K562 (cell line): ENCODE measurements at regions not wholly inside any gene's neighbourhood (a gene's known extent, or its start where the extent isn't known, plus 50 kb on each side); places are given as distances from the start of the nearest gene placed in this dataset.

Source experiments
- CHCHD3 ChIP-seq: fragments of 250-450 bp; sonication (Bioruptor Pico); IDR thresholded peaks from 2 replicates; pipeline ENCODE4 v2.1.2; 2022; ENCODE audit warnings: mild to moderate bottlenecking
- ETV6 ChIP-seq, 3 experiments: fragments of 150-350 bp in 1 of 3; sonication (generic) in 1 of 3; formaldehyde crosslinking in 1 of 3; IDR thresholded peaks; 2 replicates each; pipeline versions ENCODE4 v1.6.1 to v1.8.0; 2014 to 2022; ENCODE audit warnings: borderline replicate concordance in 2 of 3, low read depth in 2 of 3, antibody characterized with exemption in 1 of 3, low read length in 1 of 3, mild to moderate bottlenecking in 1 of 3, missing genetic modification reagents in 1 of 3
- EZH2 ChIP-seq: IDR thresholded peaks from 2 replicates; pipeline ENCODE4 v1.6.1; 2012; ENCODE audit warnings: low read depth, mild to moderate bottlenecking, inconsistent platforms, low read length, borderline replicate concordance
- JUND ChIP-seq, 2 experiments: IDR thresholded peaks; 2 replicates in 1 of 2; 3 replicates in 1 of 2; pipeline ENCODE4 v1.6.1; 2011; ENCODE audit warnings: borderline replicate concordance in 2 of 2, low read depth in 2 of 2, low read length in 2 of 2, improper control_type of control experiment in 1 of 2, missing biosample characterization in 1 of 2, missing genetic modification characterization in 1 of 2, missing genetic modification reagents in 1 of 2
- MNT ChIP-seq, 2 experiments: fragments of 450-650 bp; conservative IDR thresholded peaks; 2 replicates each; pipeline ENCODE4 v1.6.1; 2017; ENCODE audit warnings: mild to moderate bottlenecking in 2 of 2, moderate library complexity in 2 of 2
- NFIC ChIP-seq: fragments of 450-650 bp; IDR thresholded peaks from 2 replicates; pipeline ENCODE4 v1.6.1; 2017; ENCODE audit warnings: mild to moderate bottlenecking, inconsistent platforms
- USF2 ChIP-seq: sonication (generic); formaldehyde crosslinking; IDR thresholded peaks from 2 replicates; pipeline ENCODE4 v1.5.0; 2020; ENCODE audit warnings: missing genetic modification reagents
- TF ChIP-seq, protein P1 (sequence below): sonication (generic); formaldehyde crosslinking; IDR thresholded peaks from 2 replicates; pipeline ENCODE4 v1.8.1; 2022; ENCODE audit warnings: missing genetic modification reagents
- TF ChIP-seq, protein P2 (sequence below), 3 experiments: IDR thresholded peaks in 2 of 3; conservative IDR thresholded peaks in 1 of 3; 2 replicates each; pipeline ENCODE4 v1.5.1; 2011 to 2012; ENCODE audit warnings: low read length in 3 of 3, mild to moderate bottlenecking in 3 of 3, control low read depth in 2 of 3, improper control_type of control experiment in 1 of 3, inconsistent platforms in 1 of 3, low read depth in 1 of 3, mixed read lengths in 1 of 3, moderate library complexity in 1 of 3; ENCODE audit not compliant: insufficient read depth in 2 of 3
- TF ChIP-seq, protein P3 (sequence below): sonication (generic); formaldehyde crosslinking; IDR thresholded peaks from 2 replicates; pipeline ENCODE4 v1.8.1; 2022; ENCODE audit warnings: missing genetic modification reagents
- TF ChIP-seq, protein P4 (sequence below): sonication (generic); IDR thresholded peaks from 2 replicates; pipeline ENCODE4 v1.6.1; 2016

- TF ChIP-seq USF2 (CRISPR knock-in tag) (no peak), EZH2 (no peak), CHCHD3 (no peak), MNT (conservative IDR thresholded peaks at IDR 0.05) (no peak), ETV6 (IDR thresholded peaks at IDR 0.05; ENCODE audit: borderline replicate concordance in 1 of 2, low read depth in 2 of 2, low read length in 1 of 2) (no peak), ETV6 (CRISPR knock-in tag; IDR thresholded peaks at IDR 0.05; ENCODE audit: borderline replicate concordance) (no peak), JUND (IDR thresholded peaks at IDR 0.05; ENCODE audit: borderline replicate concordance, low read depth, low read length) (no peak), JUND (tag; IDR thresholded peaks at IDR 0.05; ENCODE audit: borderline replicate concordance, low read depth, low read length) (no peak), NFIC (no peak)
- TF ChIP-seq, protein P1, sequence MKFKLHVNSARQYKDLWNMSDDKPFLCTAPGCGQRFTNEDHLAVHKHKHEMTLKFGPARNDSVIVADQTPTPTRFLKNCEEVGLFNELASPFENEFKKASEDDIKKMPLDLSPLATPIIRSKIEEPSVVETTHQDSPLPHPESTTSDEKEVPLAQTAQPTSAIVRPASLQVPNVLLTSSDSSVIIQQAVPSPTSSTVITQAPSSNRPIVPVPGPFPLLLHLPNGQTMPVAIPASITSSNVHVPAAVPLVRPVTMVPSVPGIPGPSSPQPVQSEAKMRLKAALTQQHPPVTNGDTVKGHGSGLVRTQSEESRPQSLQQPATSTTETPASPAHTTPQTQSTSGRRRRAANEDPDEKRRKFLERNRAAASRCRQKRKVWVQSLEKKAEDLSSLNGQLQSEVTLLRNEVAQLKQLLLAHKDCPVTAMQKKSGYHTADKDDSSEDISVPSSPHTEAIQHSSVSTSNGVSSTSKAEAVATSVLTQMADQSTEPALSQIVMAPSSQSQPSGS, result no peak
- TF ChIP-seq, protein P2, sequence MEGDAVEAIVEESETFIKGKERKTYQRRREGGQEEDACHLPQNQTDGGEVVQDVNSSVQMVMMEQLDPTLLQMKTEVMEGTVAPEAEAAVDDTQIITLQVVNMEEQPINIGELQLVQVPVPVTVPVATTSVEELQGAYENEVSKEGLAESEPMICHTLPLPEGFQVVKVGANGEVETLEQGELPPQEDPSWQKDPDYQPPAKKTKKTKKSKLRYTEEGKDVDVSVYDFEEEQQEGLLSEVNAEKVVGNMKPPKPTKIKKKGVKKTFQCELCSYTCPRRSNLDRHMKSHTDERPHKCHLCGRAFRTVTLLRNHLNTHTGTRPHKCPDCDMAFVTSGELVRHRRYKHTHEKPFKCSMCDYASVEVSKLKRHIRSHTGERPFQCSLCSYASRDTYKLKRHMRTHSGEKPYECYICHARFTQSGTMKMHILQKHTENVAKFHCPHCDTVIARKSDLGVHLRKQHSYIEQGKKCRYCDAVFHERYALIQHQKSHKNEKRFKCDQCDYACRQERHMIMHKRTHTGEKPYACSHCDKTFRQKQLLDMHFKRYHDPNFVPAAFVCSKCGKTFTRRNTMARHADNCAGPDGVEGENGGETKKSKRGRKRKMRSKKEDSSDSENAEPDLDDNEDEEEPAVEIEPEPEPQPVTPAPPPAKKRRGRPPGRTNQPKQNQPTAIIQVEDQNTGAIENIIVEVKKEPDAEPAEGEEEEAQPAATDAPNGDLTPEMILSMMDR (IDR thresholded peaks at IDR 0.05 in 2 of 3, conservative IDR thresholded peaks at IDR 0.05 in 1 of 3; ENCODE audit: insufficient read depth in 2 of 3, low read depth in 1 of 3, low read length in 3 of 3), result no peak
- TF ChIP-seq, protein P3, sequence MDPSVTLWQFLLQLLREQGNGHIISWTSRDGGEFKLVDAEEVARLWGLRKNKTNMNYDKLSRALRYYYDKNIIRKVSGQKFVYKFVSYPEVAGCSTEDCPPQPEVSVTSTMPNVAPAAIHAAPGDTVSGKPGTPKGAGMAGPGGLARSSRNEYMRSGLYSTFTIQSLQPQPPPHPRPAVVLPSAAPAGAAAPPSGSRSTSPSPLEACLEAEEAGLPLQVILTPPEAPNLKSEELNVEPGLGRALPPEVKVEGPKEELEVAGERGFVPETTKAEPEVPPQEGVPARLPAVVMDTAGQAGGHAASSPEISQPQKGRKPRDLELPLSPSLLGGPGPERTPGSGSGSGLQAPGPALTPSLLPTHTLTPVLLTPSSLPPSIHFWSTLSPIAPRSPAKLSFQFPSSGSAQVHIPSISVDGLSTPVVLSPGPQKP (CRISPR knock-in tag), result no peak
- TF ChIP-seq, protein P4, sequence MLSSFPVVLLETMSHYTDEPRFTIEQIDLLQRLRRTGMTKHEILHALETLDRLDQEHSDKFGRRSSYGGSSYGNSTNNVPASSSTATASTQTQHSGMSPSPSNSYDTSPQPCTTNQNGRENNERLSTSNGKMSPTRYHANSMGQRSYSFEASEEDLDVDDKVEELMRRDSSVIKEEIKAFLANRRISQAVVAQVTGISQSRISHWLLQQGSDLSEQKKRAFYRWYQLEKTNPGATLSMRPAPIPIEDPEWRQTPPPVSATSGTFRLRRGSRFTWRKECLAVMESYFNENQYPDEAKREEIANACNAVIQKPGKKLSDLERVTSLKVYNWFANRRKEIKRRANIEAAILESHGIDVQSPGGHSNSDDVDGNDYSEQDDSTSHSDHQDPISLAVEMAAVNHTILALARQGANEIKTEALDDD, result no peak
Measured at GRCh38 chr7:52726986-52727385, 308.4 kb upstream of the POM121L12 start.
